Calu3 (cell line): ENCODE measurements at regions not wholly inside any gene's neighbourhood (a gene's known extent, or its start where the extent isn't known, plus 50 kb on each side); places are given as distances from the start of the nearest gene placed in this dataset.

Source experiments
- BruUV-seq: library from RNA; stranded (reverse); fragments of 400-500 nt; replicated peaks from 2 replicates; lab custom pipeline; 2021; lab: Mats Ljungman, UMichigan
- CTCF ChIA-PET: fragments of 300-600 bp; sonication (Branson Sonifier 250); formaldehyde crosslinking; loops from one replicate; lab custom pipeline; 2022; ENCODE audit warnings: antibody characterized with exemption; lab: Charles Lee
- DNase-seq: peaks from one replicate; pipeline ENCODE4 v3.0.0; 2022
- H3K27ac Mint-ChIP-seq: one replicate; pipeline ENCODE4 v1.8.0; 2022; ENCODE audit warnings: mixed read lengths; ENCODE audit not compliant: unreplicated experiment
- H3K27me3 Mint-ChIP-seq: one replicate; pipeline ENCODE4 v1.8.0; 2022; ENCODE audit warnings: mixed read lengths; ENCODE audit not compliant: unreplicated experiment
- H3K36me3 Mint-ChIP-seq: one replicate; pipeline ENCODE4 v1.8.0; 2022; ENCODE audit warnings: mild to moderate bottlenecking, moderate library complexity, mixed read lengths; ENCODE audit not compliant: insufficient read depth, unreplicated experiment
- H3K4me1 Mint-ChIP-seq: one replicate; pipeline ENCODE4 v1.8.0; 2022; ENCODE audit warnings: mild to moderate bottlenecking, low read depth, mixed read lengths; ENCODE audit not compliant: unreplicated experiment
- H3K4me3 Mint-ChIP-seq: one replicate; pipeline ENCODE4 v1.8.0; 2022; ENCODE audit warnings: mild to moderate bottlenecking, low read depth, moderate library complexity, mixed read lengths; ENCODE audit not compliant: unreplicated experiment
- H3K9me3 Mint-ChIP-seq: one replicate; pipeline ENCODE4 v1.8.0; 2022; ENCODE audit warnings: low read depth, mixed read lengths; ENCODE audit not compliant: unreplicated experiment
- CTCF ChIP-seq: fragments of 200-600 bp; IDR thresholded peaks from one replicate; pipeline ENCODE4 v1.8.0; 2022; ENCODE audit warnings: antibody characterized with exemption; ENCODE audit not compliant: unreplicated experiment
- intact Hi-C: fragments of 100-400 bp; cut with micrococcal nuclease; formaldehyde crosslinking; loops from one replicate; pipeline ENCODE4 v1.10.0; 2022; ENCODE audit not compliant: unreplicated experiment

GRCh38 chr1:91623020-91623419 lies 122.4 kb downstream of the CDC7 start:
- no peak for TF ChIP-seq CTCF
- no peak for DNase-seq
- intact Hi-C loops: no loop called here
- no peaks in the 10 kb centered on the region for H3K36me3 Mint-ChIP-seq
- no TSS peak for BruUV-seq
- H3K4me3 Mint-ChIP-seq: no peak overlapping the region
- no peaks in the 10 kb centered on the region for H3K9me3 Mint-ChIP-seq
- H3K4me1 Mint-ChIP-seq: no peaks in the 10 kb centered on the region
- H3K27me3 Mint-ChIP-seq: no peaks in the 10 kb centered on the region
- no peak overlapping the region for H3K27ac Mint-ChIP-seq
- CTCF ChIA-PET: no interaction called here

GRCh38 chr1:91624331-91624730 lies 123.7 kb downstream of the CDC7 start:
- no peak for TF ChIP-seq CTCF
- CTCF ChIA-PET: no interaction called here
- BruUV-seq: no TSS peak
- DNase-seq: no peak
- Mint-ChIP-seq H3K36me3 (no peaks in the 10 kb centered on the region), H3K4me3 (no peak overlapping the region), H3K27me3 (no peaks in the 10 kb centered on the region), H3K27ac (no peak overlapping the region), H3K4me1 (no peaks in the 10 kb centered on the region), H3K9me3 (no peaks in the 10 kb centered on the region)
- intact Hi-C loops: no loop called here
